Neuronal stem cell (in vitro differentiated cells): ENCODE measurements at regions not wholly inside any gene's neighbourhood (a gene's known extent, or its start where the extent isn't known, plus 50 kb on each side); places are given as distances from the start of the nearest gene placed in this dataset.

Experiments
- DNase-seq: peaks from one replicate; pipeline ENCODE4 v3.0.0-alpha.2; 2013; ENCODE audit warnings: low spot score
- H2AFZ ChIP-seq: one replicate; pipeline ENCODE4 v1.6.1; 2013; ENCODE audit warnings: mild to moderate bottlenecking, low read length, inconsistent platforms
- H2AK5ac ChIP-seq: 2 replicates; pipeline ENCODE4 v1.6.1; 2013; ENCODE audit warnings: low read depth, mild to moderate bottlenecking, inconsistent platforms, low read length, moderate library complexity, mixed read lengths
- H2BK120ac ChIP-seq: 2 replicates; pipeline ENCODE4 v1.6.1; 2013; ENCODE audit warnings: low read depth, mild to moderate bottlenecking, inconsistent platforms, low read length, moderate library complexity, mixed read lengths
- H2BK12ac ChIP-seq: one replicate; pipeline ENCODE4 v1.6.1; 2013; ENCODE audit warnings: low read length, inconsistent platforms
- H2BK15ac ChIP-seq: 2 replicates; pipeline ENCODE4 v1.6.1; 2013; ENCODE audit warnings: mild to moderate bottlenecking, low read length, inconsistent platforms, mixed read lengths
- H2BK5ac ChIP-seq: one replicate; pipeline ENCODE4 v1.6.1; 2013; ENCODE audit warnings: inconsistent platforms, mild to moderate bottlenecking, low read length, moderate library complexity
- H3K14ac ChIP-seq: one replicate; pipeline ENCODE4 v1.6.1; 2013; ENCODE audit warnings: low read length, inconsistent platforms
- H3K18ac ChIP-seq: 2 replicates; pipeline ENCODE4 v1.6.1; 2013; ENCODE audit warnings: low read length, inconsistent platforms
- H3K23ac ChIP-seq: 2 replicates; pipeline ENCODE4 v1.6.1; 2013; ENCODE audit warnings: low read depth, mild to moderate bottlenecking, mixed read lengths, low read length, inconsistent platforms; ENCODE audit not compliant: poor library complexity
- H3K27ac ChIP-seq: replicated peaks from 3 replicates; pipeline ENCODE4 v1.5.1; 2013; ENCODE audit warnings: low read length, inconsistent platforms
- H3K27me3 ChIP-seq, 3 experiments: 2 replicates each; pipeline ENCODE4 v1.6.1; 2013; ENCODE audit warnings: low read length in 3 of 3, mild to moderate bottlenecking in 2 of 3, inconsistent platforms in 1 of 3, low read depth in 1 of 3, mixed read lengths in 1 of 3, moderate library complexity in 1 of 3; ENCODE audit not compliant: control insufficient read depth in 3 of 3, insufficient read depth in 3 of 3
- H3K36me3 ChIP-seq, 2 donors: replicated peaks in 1 of 2; 2 replicates each; pipeline ENCODE4 v1.6.1; 2013; ENCODE audit warnings: low read length in 2 of 2; ENCODE audit not compliant: control insufficient read depth in 2 of 2, insufficient read depth in 2 of 2
- H3K4ac ChIP-seq: 2 replicates; pipeline ENCODE4 v1.6.1; 2013; ENCODE audit warnings: inconsistent platforms, mild to moderate bottlenecking, low read length, moderate library complexity
- H3K4me1 ChIP-seq, 2 donors: 1 replicate in 1 of 2; 2 replicates in 1 of 2; pipeline ENCODE4 v1.6.1; 2013; ENCODE audit warnings: low read length in 2 of 2, low read depth in 1 of 2; ENCODE audit not compliant: control insufficient read depth in 2 of 2, insufficient read depth in 1 of 2
- H3K4me2 ChIP-seq: one replicate; pipeline ENCODE4 v1.6.1; 2013; ENCODE audit warnings: mild to moderate bottlenecking, low read length, inconsistent platforms; ENCODE audit not compliant: insufficient read depth, poor library complexity, severe bottlenecking
- H3K4me3 ChIP-seq, 2 donors: 2 replicates each; pipeline ENCODE4 v1.5.1; 2013; ENCODE audit warnings: low read length in 2 of 2, mild to moderate bottlenecking in 2 of 2, inconsistent platforms in 1 of 2, moderate library complexity in 1 of 2
- H3K79me1 ChIP-seq: one replicate; pipeline ENCODE4 v1.6.1; 2013; ENCODE audit warnings: low read depth, mild to moderate bottlenecking, inconsistent platforms, low read length, moderate library complexity
- H3K9ac ChIP-seq: one replicate; pipeline ENCODE4 v1.6.1; 2013; ENCODE audit warnings: mild to moderate bottlenecking, low read depth, low read length, inconsistent platforms; ENCODE audit not compliant: poor library complexity
- H3K9me3 ChIP-seq, 2 donors: replicated peaks in 1 of 2; 2 replicates each; pipeline versions ENCODE3 to v1.6.1; 2013; ENCODE audit warnings: low read length in 2 of 2, mild to moderate bottlenecking in 2 of 2, inconsistent platforms in 1 of 2, low read depth in 1 of 2, mixed read lengths in 1 of 2, moderate library complexity in 1 of 2; ENCODE audit not compliant: control insufficient read depth in 2 of 2, insufficient read depth in 1 of 2
- H4K8ac ChIP-seq: one replicate; pipeline ENCODE4 v1.6.1; 2013; ENCODE audit warnings: low read depth, mild to moderate bottlenecking, inconsistent platforms, low read length, moderate library complexity
- H4K91ac ChIP-seq: one replicate; pipeline ENCODE4 v1.6.1; 2013; ENCODE audit warnings: low read length, low read depth, mild to moderate bottlenecking, inconsistent platforms; ENCODE audit not compliant: poor library complexity
- WGBS, 2 donors: extraction: QIAGEN DNeasy Blood & Tissue Kit; methylation state at CpG; one replicate each; pipeline ENCODE4 v1.1.7; 2013; ENCODE audit warnings: missing lambda C conversion rate in 2 of 2, mixed read lengths in 1 of 2; ENCODE audit not compliant: insufficient read length in 2 of 2, insufficient replicate concordance in 1 of 2; ENCODE audit errors: extremely low coverage in 2 of 2; 5-methylcytosine and 5-hydroxymethylcytosine counted together

- Histone ChIP-seq H3K4me1 (peaks cover 24 to 54% of the 10 kb centered on the region in 2 donors), H3K18ac (peak overlapping the region; percentile 57), H3K23ac (no peak overlapping the region), H3K9ac (no peak overlapping the region), H3K9me3 (no peaks in the 10 kb centered on the region), H2AFZ (no peak overlapping the region), H3K27ac (no peak overlapping the region), H2BK5ac (no peak overlapping the region), H3K14ac (no peak overlapping the region), H3K36me3 (no peaks in the 10 kb centered on the region), H3K4ac (no peak overlapping the region), H3K4me3 (no peak overlapping the region), H3K79me1 (no peaks in the 10 kb centered on the region), H2AK5ac (peak overlapping the region; percentile 77), H3K27me3 (no peaks in the 10 kb centered on the region), H4K91ac (no peak overlapping the region), H3K4me2 (no peak overlapping the region), H2BK120ac (peak overlapping the region; percentile 21), H2BK12ac (peak overlapping the region; percentile 79), H2BK15ac (peak overlapping the region; percentile 64), H4K8ac (no peak overlapping the region)
- no peak for DNase-seq
- no CpG with 5 or more reads among the region's 12 CpGs for WGBS, 2 donors
These were observed 142.3 kb downstream of the SOX1 start for GRCh38 chr13:112209266-112209665.

- no peak overlapping the region for H4K91ac ChIP-seq
- peak overlapping the region; percentile 77 for H2AK5ac ChIP-seq
- H2BK5ac ChIP-seq, result no peak overlapping the region
- no peaks in the 10 kb centered on the region for H3K27me3 ChIP-seq
- H2BK15ac ChIP-seq, result no peak overlapping the region
- H2BK120ac ChIP-seq, result peak overlapping the region; percentile 21
- no peaks in the 10 kb centered on the region for H3K79me1 ChIP-seq
- no peak overlapping the region for H3K4me3 ChIP-seq
- H3K36me3 ChIP-seq, result no peaks in the 10 kb centered on the region
- H3K14ac ChIP-seq, result no peak overlapping the region
- no peak overlapping the region for H2AFZ ChIP-seq
- H2BK12ac ChIP-seq, result peak overlapping the region; percentile 79
- peak overlapping the region; percentile 30 for H3K18ac ChIP-seq
- no peaks in the 10 kb centered on the region for H3K9me3 ChIP-seq
- no peak overlapping the region for H3K27ac ChIP-seq
- no peak for DNase-seq
- WGBS, 2 donors, result no CpG with 5 or more reads among the region's 9 CpGs
- no peak overlapping the region for H3K4ac ChIP-seq
- H3K9ac ChIP-seq, result no peak overlapping the region
- H4K8ac ChIP-seq, result no peak overlapping the region
- no peak overlapping the region for H3K4me2 ChIP-seq
- peaks cover 21 to 49% of the 10 kb centered on the region in 2 donors for H3K4me1 ChIP-seq
- H3K23ac ChIP-seq, result no peak overlapping the region
These were observed 142.8 kb downstream of the SOX1 start for GRCh38 chr13:112209711-112210110.

GRCh38 chr13:112210371-112210770 lies 143.4 kb downstream of the SOX1 start:
- Histone ChIP-seq H3K4me1 (peaks cover 16 to 44% of the 10 kb centered on the region in 2 donors), H4K8ac (no peak overlapping the region), H2AK5ac (peak overlapping the region; percentile 86), H3K4ac (no peak overlapping the region), H2BK12ac (no peak overlapping the region), H3K27me3 (no peaks in the 10 kb centered on the region), H3K36me3 (no peaks in the 10 kb centered on the region), H4K91ac (peak overlapping the region; percentile 89), H3K14ac (no peak overlapping the region), H3K4me3 (peak overlapping the region in 1 of 2 donors; percentile 65), H2BK120ac (no peak overlapping the region), H3K27ac (no peak overlapping the region), H3K9me3 (no peaks in the 10 kb centered on the region), H2BK5ac (no peak overlapping the region), H3K18ac (peak overlapping the region; percentile 67), H3K79me1 (no peaks in the 10 kb centered on the region), H2BK15ac (no peak overlapping the region), H2AFZ (peak overlapping the region; percentile 37), H3K9ac (no peak overlapping the region), H3K23ac (peak overlapping the region; percentile 22), H3K4me2 (no peak overlapping the region)
- DNase-seq, result no peak
- WGBS, 2 donors, result no CpG with 5 or more reads among the region's 11 CpGs

- Histone ChIP-seq H3K79me1 (no peaks in the 10 kb centered on the region), H3K9ac (no peak overlapping the region), H2AFZ (no peak overlapping the region), H3K4ac (no peak overlapping the region), H3K23ac (no peak overlapping the region), H3K4me1 (peaks cover 13 to 31% of the 10 kb centered on the region in 2 donors), H4K8ac (no peak overlapping the region), H3K14ac (no peak overlapping the region), H2BK120ac (no peak overlapping the region), H3K18ac (no peak overlapping the region), H2AK5ac (no peak overlapping the region), H2BK12ac (no peak overlapping the region), H2BK15ac (no peak overlapping the region), H4K91ac (no peak overlapping the region), H3K4me2 (no peak overlapping the region), H3K9me3 (peaks cover 0 to 2% of the 10 kb centered on the region in 2 donors), H3K27ac (no peak overlapping the region), H2BK5ac (no peak overlapping the region), H3K27me3 (no peaks in the 10 kb centered on the region), H3K4me3 (no peak overlapping the region), H3K36me3 (peaks cover 0 to 2% of the 10 kb centered on the region in 2 donors)
- no peak for DNase-seq
- no CpG with 5 or more reads among the region's 5 CpGs for WGBS, 2 donors
These were observed 145.6 kb downstream of the SOX1 start for GRCh38 chr13:112212533-112212932.
